ENCODE measurements at regions not wholly inside any gene's neighbourhood (a gene's known extent, or its start where the extent isn't known, plus 50 kb on each side); places are given as distances from the start of the nearest gene placed in this dataset.
A peak's percentile ranks its signal among the peaks of the same experiment; 100 is the strongest.

- no peak overlapping the region for H3K4me3 ChIP-seq (ENCODE audit: low read length)
- TF ChIP-seq, protein P1, sequence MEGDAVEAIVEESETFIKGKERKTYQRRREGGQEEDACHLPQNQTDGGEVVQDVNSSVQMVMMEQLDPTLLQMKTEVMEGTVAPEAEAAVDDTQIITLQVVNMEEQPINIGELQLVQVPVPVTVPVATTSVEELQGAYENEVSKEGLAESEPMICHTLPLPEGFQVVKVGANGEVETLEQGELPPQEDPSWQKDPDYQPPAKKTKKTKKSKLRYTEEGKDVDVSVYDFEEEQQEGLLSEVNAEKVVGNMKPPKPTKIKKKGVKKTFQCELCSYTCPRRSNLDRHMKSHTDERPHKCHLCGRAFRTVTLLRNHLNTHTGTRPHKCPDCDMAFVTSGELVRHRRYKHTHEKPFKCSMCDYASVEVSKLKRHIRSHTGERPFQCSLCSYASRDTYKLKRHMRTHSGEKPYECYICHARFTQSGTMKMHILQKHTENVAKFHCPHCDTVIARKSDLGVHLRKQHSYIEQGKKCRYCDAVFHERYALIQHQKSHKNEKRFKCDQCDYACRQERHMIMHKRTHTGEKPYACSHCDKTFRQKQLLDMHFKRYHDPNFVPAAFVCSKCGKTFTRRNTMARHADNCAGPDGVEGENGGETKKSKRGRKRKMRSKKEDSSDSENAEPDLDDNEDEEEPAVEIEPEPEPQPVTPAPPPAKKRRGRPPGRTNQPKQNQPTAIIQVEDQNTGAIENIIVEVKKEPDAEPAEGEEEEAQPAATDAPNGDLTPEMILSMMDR (IDR thresholded peaks at IDR 0.05; ENCODE audit: insufficient read depth, low read depth, low read length, missing control alignments): no peak
- DNase-seq (ENCODE audit: low read depth): no peak
Observed at GRCh38 chr13:102960959-102961358, 105.3 kb downstream of the SLC10A2 start.

- DNase-seq (ENCODE audit: low read depth): no peak
- no peak overlapping the region for H3K4me3 ChIP-seq (ENCODE audit: low read length)
- TF ChIP-seq, protein P1 (IDR thresholded peaks at IDR 0.05; ENCODE audit: insufficient read depth, low read depth, low read length, missing control alignments): no peak
Observed at GRCh38 chr13:102956449-102956848, 109.8 kb downstream of the SLC10A2 start.

GRCh38 chr13:102954350-102954749 lies 108.5 kb downstream of the ERCC5 start:
- TF ChIP-seq, protein P1 (IDR thresholded peaks at IDR 0.05; ENCODE audit: insufficient read depth, low read depth, low read length, missing control alignments): no peak
- no peak for DNase-seq (ENCODE audit: low read depth)
- H3K4me3 ChIP-seq (ENCODE audit: low read length): no peak overlapping the region

DNA sequence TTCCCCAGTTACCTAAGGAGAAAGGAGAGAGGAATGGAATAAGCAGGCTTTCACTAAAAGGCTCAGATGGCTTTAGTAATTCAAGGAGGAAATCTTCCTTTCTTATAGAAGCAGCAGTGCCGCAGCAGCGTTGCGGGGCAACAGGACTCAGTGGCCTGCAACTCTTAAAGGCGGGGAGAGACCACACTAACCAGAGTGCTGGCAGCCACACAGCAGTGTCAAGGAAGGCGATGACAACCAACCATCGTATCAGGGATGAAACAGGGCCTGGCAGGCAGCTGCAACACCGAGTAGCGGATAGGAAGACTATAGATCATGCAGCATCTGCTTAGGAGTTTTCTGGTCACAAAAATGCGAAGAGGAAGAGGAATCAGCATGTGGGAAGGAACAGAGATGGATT lies 106.0 kb downstream of the ERCC5 start:
- TF ChIP-seq, protein P1 (IDR thresholded peaks at IDR 0.05; ENCODE audit: insufficient read depth, low read depth, low read length, missing control alignments): no peak
- no peak for DNase-seq (ENCODE audit: low read depth)
- no peak overlapping the region for H3K4me3 ChIP-seq (ENCODE audit: low read length)

DNA sequence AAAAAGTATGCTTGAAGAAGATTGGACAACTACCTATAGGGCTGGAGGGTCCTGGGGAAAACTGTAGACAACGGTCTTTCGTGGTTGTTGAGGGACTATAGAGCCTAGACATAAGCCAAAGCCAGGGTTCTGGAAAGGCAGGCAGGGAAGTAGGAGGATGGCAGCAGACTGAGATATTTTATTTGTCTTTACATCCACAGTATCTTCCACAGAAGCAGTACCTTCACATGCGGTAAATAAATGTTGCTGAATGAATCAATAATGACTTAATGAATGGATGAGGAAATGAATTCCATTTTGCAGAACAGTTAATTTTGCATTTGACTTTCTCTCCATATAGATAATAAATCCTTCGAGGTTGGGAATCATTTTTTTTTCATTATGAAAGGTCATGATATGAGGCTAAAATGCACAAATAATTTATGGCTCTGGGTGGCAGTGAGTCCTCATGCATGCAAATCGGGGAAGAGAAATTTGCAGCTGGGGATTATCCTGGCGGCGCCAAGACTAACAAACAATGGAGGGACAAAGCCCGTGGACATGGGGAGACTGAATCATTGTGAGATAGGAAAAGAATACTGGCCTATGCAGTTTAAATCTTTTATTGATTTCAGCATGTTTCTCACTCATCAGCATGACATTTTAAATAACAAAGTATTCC lies 102.0 kb downstream of the ERCC5 start:
- TF ChIP-seq, protein P1 (IDR thresholded peaks at IDR 0.05; ENCODE audit: insufficient read depth, low read depth, low read length, missing control alignments): peak; percentile 23
- H3K4me3 ChIP-seq (ENCODE audit: low read length): no peak overlapping the region
- DNase-seq (ENCODE audit: low read depth): peak; percentile 23

GRCh38 chr13:102945886-102946285 lies 100.1 kb downstream of the ERCC5 start:
- TF ChIP-seq, protein P1 (IDR thresholded peaks at IDR 0.05; ENCODE audit: insufficient read depth, low read depth, low read length, missing control alignments): no peak
- H3K4me3 ChIP-seq (ENCODE audit: low read length): no peak overlapping the region
- no peak for DNase-seq (ENCODE audit: low read depth)

DNA sequence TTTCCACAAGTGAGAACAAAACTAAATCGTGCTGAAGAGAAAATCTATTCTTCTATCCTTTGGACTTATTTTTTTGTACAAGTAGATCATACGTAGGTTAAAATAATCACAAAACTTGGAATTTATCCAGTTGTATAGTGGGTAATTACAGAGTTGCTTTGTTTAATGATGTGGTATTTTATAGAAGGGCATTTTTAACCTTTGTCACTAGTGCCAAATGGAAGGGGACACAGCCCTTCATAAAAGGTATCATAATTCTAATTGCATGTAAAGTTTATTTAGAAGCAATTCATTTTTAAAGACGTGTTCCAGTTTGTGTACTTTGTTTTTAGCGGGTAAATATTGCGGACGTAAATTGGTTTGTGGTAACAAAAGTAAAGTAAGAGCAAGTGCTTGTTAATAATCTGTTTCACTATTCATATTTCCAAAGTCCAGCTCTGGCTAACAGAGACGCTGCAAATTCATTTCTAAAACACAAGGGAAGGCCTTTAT lies 99.5 kb downstream of the ERCC5 start:
- H3K4me3 ChIP-seq (ENCODE audit: low read length): no peak overlapping the region
- no peak for DNase-seq (ENCODE audit: low read depth)
- TF ChIP-seq, protein P1 (IDR thresholded peaks at IDR 0.05; ENCODE audit: insufficient read depth, low read depth, low read length, missing control alignments): no peak

All from epithelial cell of esophagus (primary cell).